ENCODE measurements at regions not wholly inside any gene's neighbourhood (a gene's known extent, or its start where the extent isn't known, plus 50 kb on each side); places are given as distances from the start of the nearest gene placed in this dataset.

GRCh38 chr16:76650582-76650981 lies 373.4 kb downstream of the CNTNAP4 start:
- no peak for TF ChIP-seq CTCF (IDR thresholded peaks at IDR 0.05)
- no peak overlapping the region for H3K9ac ChIP-seq (ENCODE audit: low read depth in 2 of 2, low read length in 2 of 2)
- no peak for DNase-seq
- H3K36me3 ChIP-seq: no peaks in the 10 kb centered on the region
- H3K4me1 ChIP-seq: no peaks in the 10 kb centered on the region
- no peak overlapping the region for H3K4me3 ChIP-seq
- H3K27me3 ChIP-seq: no peaks in the 10 kb centered on the region
- no peak overlapping the region for H3K27ac ChIP-seq
- no peaks in the 10 kb centered on the region for H3K9me3 ChIP-seq
- intact Hi-C loops (cut with DNase I): loop anchor here (5.0 kb wide), 1 partner anchor 863 kb away; no protein-coding TSS in a partner anchor

- H3K27me3 ChIP-seq: no peaks in the 10 kb centered on the region
- H3K9ac ChIP-seq (ENCODE audit: low read depth in 2 of 2, low read length in 2 of 2): no peak overlapping the region
- no peaks in the 10 kb centered on the region for H3K4me1 ChIP-seq
- H3K4me3 ChIP-seq: no peak overlapping the region
- TF ChIP-seq CTCF (IDR thresholded peaks at IDR 0.05): no peak
- H3K27ac ChIP-seq: no peak overlapping the region
- H3K36me3 ChIP-seq: no peaks in the 10 kb centered on the region
- DNase-seq: no peak
- intact Hi-C loops (cut with DNase I): loop anchor here (5.0 kb wide), 1 partner anchor 866 kb away; no protein-coding TSS in a partner anchor
- H3K9me3 ChIP-seq: no peaks in the 10 kb centered on the region
Observed at GRCh38 chr16:76653390-76654026, 376.3 kb downstream of the CNTNAP4 start.

- H3K27me3 ChIP-seq: no peaks in the 10 kb centered on the region
- no peaks in the 10 kb centered on the region for H3K4me1 ChIP-seq
- DNase-seq: no peak
- H3K9ac ChIP-seq (ENCODE audit: low read depth in 2 of 2, low read length in 2 of 2): no peak overlapping the region
- intact Hi-C loops (cut with DNase I): loop anchor here (5.0 kb wide), 1 partner anchor 867 kb away; no protein-coding TSS in a partner anchor
- no peaks in the 10 kb centered on the region for H3K9me3 ChIP-seq
- H3K36me3 ChIP-seq: no peaks in the 10 kb centered on the region
- no peak for TF ChIP-seq CTCF (IDR thresholded peaks at IDR 0.05)
- H3K4me3 ChIP-seq: no peak overlapping the region
- H3K27ac ChIP-seq: no peak overlapping the region
Observed at GRCh38 chr16:76654088-76654820, 377.1 kb downstream of the CNTNAP4 start.

- Histone ChIP-seq H3K27me3 (no peaks in the 10 kb centered on the region), H3K27ac (no peak overlapping the region), H3K4me1 (no peaks in the 10 kb centered on the region), H3K4me3 (no peak overlapping the region), H3K36me3 (no peaks in the 10 kb centered on the region), H3K9me3 (no peaks in the 10 kb centered on the region), H3K9ac (ENCODE audit: low read depth in 2 of 2, low read length in 2 of 2) (no peak overlapping the region)
- intact Hi-C loops (cut with DNase I): no loop called here
- no peak for DNase-seq
- TF ChIP-seq CTCF (IDR thresholded peaks at IDR 0.05): no peak
Observed at GRCh38 chr16:76656994-76657393, 379.8 kb downstream of the CNTNAP4 start.

GRCh38 chr16:76661691-76662235 lies 384.6 kb downstream of the CNTNAP4 start:
- no peaks in the 10 kb centered on the region for H3K4me1 ChIP-seq
- no peaks in the 10 kb centered on the region for H3K36me3 ChIP-seq
- DNase-seq: no peak
- no peak overlapping the region for H3K27ac ChIP-seq
- no peaks in the 10 kb centered on the region for H3K27me3 ChIP-seq
- intact Hi-C loops (cut with DNase I): loop anchor here (10.0 kb wide), 1 partner anchor 503 kb away; no protein-coding TSS in a partner anchor
- no peaks in the 10 kb centered on the region for H3K9me3 ChIP-seq
- no peak overlapping the region for H3K4me3 ChIP-seq
- H3K9ac ChIP-seq (ENCODE audit: low read depth in 2 of 2, low read length in 2 of 2): no peak overlapping the region
- TF ChIP-seq CTCF (IDR thresholded peaks at IDR 0.05): no peak

All from colonic mucosa (tissue), 4 donors.